GM12891 (cell line): ENCODE measurements at regions not wholly inside any gene's neighbourhood (a gene's known extent, or its start where the extent isn't known, plus 50 kb on each side); places are given as distances from the start of the nearest gene placed in this dataset.

Source experiments
- DNase-seq: peaks from one replicate; pipeline ENCODE4 v3.0.0; 2011; ENCODE audit warnings: low spot score; ENCODE audit not compliant: insufficient read length
- FAIRE-seq: peaks from 2 replicates; lab custom pipeline; 2011; peaks lifted over from hg19 to GRCh38; lab: Jason Lieb, UNC
- PAX5 ChIP-seq: IDR thresholded peaks from 2 replicates; pipeline ENCODE4 v1.6.1; 2011; ENCODE audit warnings: low read length, moderate library complexity, mild to moderate bottlenecking; ENCODE audit not compliant: insufficient read depth, severe bottlenecking
- POLR2A ChIP-seq: IDR thresholded peaks from 2 replicates; pipeline ENCODE4 v1.6.1; 2011; ENCODE audit warnings: low read depth, low read length, control low read depth
- POLR2AphosphoS5 ChIP-seq: IDR thresholded peaks from 2 replicates; pipeline ENCODE4 v1.6.1; 2011; ENCODE audit warnings: low read depth, low read length, control low read depth
- POU2F2 ChIP-seq: IDR thresholded peaks from 2 replicates; pipeline ENCODE4 v1.6.1; 2011; ENCODE audit warnings: low read depth, mild to moderate bottlenecking, control low read depth, low read length, moderate library complexity
- SPI1 ChIP-seq: IDR thresholded peaks from 2 replicates; pipeline ENCODE4 v1.6.1; 2011; ENCODE audit warnings: low read depth, low read length, control low read depth
- TAF1 ChIP-seq: IDR thresholded peaks from 2 replicates; pipeline ENCODE4 v1.6.1; 2011; ENCODE audit warnings: low read depth, low read length, control low read depth

GRCh38 chr6:153856929-153857376, 182.1 kb upstream of the OPRM1 start:
- FAIRE-seq (no peak), DNase-seq (no peak)
- no peak for TF ChIP-seq POU2F2
- no peak for TF ChIP-seq POLR2AphosphoS5
- no peak for TF ChIP-seq TAF1

GRCh38 chr6:153852481-153852880, 186.6 kb upstream of the OPRM1 start:
- DNase-seq (no peak), FAIRE-seq (no peak)
- TF ChIP-seq POLR2AphosphoS5 = no peak
- TF ChIP-seq PAX5 = no peak
- TF ChIP-seq POU2F2 = no peak
- TF ChIP-seq SPI1 = no peak
- TF ChIP-seq POLR2A = no peak
- no peak for TF ChIP-seq TAF1

GRCh38 chr6:153852034-153852433, 187.0 kb upstream of the OPRM1 start:
- TF ChIP-seq TAF1 = no peak
- TF ChIP-seq SPI1 = no peak
- TF ChIP-seq POLR2AphosphoS5 = no peak
- TF ChIP-seq POLR2A = no peak
- no peak for TF ChIP-seq POU2F2
- TF ChIP-seq PAX5 = no peak
- FAIRE-seq = no peak
- no peak for DNase-seq

- FAIRE-seq (no peak), DNase-seq (no peak)
- no peak for TF ChIP-seq SPI1
- TF ChIP-seq PAX5 = no peak
- no peak for TF ChIP-seq TAF1
- no peak for TF ChIP-seq POU2F2
- no peak for TF ChIP-seq POLR2AphosphoS5
- no peak for TF ChIP-seq POLR2A
Observed at GRCh38 chr6:153849072-153849779, 189.8 kb upstream of the OPRM1 start.

GRCh38 chr6:153843420-153843819, 195.6 kb upstream of the OPRM1 start:
- FAIRE-seq = no peak
- TF ChIP-seq PAX5 (no peak), POLR2AphosphoS5 (no peak), POLR2A (no peak), SPI1 (no peak), TAF1 (no peak), POU2F2 (no peak)

GRCh38 chr6:153842491-153842890, 196.5 kb upstream of the OPRM1 start:
- TF ChIP-seq POLR2A (no peak), PAX5 (no peak), SPI1 (no peak), POU2F2 (no peak)
- FAIRE-seq (no peak), DNase-seq (no peak)

More at GRCh38 chr6:153843420-153843819, 195.6 kb upstream of the OPRM1 start:
- no peak for DNase-seq

GRCh38 chr6:153840039-153840850, 198.8 kb upstream of the OPRM1 start:
- TF ChIP-seq PAX5 = no peak
- DNase-seq = no peak
- no peak for FAIRE-seq

- FAIRE-seq = peak; percentile 76
- no peak for TF ChIP-seq TAF1
- no peak for TF ChIP-seq POU2F2
- TF ChIP-seq POLR2A = no peak
- no peak for TF ChIP-seq POLR2AphosphoS5
- TF ChIP-seq PAX5 = no peak
- no peak for TF ChIP-seq SPI1
- no peak for DNase-seq
Observed at GRCh38 chr6:153832543-153832942, 206.5 kb upstream of the OPRM1 start.

GRCh38 chr6:153831350-153832078, 207.5 kb upstream of the OPRM1 start:
- DNase-seq (no peak), FAIRE-seq (no peak)
- TF ChIP-seq POLR2AphosphoS5 = no peak
- no peak for TF ChIP-seq POLR2A

- no peak for FAIRE-seq
Observed at GRCh38 chr6:153817173-153817572, 221.9 kb upstream of the OPRM1 start.

More at GRCh38 chr6:153817173-153817572, 221.9 kb upstream of the OPRM1 start:
- TF ChIP-seq POU2F2 = no peak
- TF ChIP-seq SPI1 = no peak
- no peak for DNase-seq
